ENCODE measurements at regions not wholly inside any gene's neighbourhood (a gene's known extent, or its start where the extent isn't known, plus 50 kb on each side); places are given as distances from the start of the nearest gene placed in this dataset.

DNA sequence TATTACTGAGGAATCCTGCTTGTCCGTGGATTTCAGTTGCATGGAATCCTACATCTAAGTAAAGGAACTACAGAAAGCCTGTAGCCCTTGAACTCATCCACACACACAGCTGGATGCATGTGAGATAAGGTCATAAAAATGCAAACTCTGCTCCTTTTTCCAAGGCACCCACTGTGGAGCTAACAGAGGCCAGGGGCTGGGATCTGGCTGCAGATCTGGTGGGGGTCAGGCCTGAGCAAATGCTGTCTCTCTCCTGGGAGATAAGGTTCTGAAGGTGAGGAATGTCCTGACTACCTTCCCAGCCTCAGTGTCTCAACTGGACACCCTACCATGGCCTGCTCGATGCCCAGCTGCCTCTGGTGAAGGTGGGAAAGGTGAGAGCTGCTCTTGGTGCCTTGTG lies 321.5 kb downstream of the LRFN2 start:
- no peak for DNase-seq

DNA sequence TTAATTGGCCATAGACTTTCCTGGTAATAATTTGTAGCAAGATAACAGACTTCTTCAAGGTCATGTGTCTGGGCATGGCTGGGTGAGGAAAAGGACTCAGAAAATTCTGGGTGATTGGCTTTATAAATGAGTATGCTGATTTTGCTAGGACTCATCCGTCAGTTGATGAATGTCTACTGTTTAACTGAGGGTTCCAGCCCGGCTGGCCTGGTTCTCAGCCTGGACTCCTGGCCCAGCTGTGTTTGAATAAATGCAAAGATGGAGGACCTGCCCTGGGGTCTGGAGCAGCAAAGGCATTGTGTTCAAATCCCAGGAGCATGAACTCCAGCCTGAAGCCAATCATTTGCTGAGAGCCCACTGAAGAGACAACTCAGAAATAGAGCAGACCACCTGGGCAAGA lies 323.2 kb downstream of the LRFN2 start:
- no peak for DNase-seq

DNA sequence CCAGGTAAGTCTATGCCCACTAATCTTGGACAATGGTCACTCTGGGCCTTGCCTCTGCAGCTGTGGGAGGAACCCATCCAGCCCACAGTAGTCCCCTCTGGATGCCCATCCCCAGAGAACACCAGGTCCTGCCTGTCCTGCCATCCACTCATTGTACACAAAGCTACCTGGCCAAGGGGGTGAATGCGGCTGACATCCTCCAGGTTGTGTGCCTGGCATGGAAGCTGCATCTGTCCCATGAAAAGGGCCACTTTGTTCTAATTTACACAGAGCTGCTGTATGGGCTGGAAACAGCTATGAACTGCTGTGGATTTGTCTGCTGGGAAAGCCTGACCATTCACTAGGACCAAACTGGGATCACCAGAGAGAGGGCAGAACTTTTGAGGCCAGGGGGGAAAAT lies 324.8 kb downstream of the LRFN2 start:
- DNase-seq = no peak

DNA sequence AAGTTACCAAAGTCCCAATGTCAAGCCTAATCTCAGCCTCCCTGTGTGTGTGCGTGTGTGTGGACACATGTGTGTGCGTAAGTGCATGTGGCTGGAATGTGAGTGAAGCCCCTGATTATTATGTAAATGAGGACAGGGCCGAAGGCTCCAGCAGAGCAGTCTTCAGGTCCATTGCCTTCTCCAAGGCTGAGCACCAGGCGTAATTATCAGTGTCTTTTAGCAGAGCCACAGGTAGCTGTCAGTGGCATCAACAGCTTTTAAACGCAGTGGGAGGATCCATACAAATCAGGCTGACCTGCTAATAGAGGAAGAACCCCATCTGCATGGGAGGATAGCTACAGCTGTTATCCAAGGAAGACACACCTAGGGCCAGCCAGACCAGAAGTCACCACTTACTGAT lies 324.3 kb upstream of the MOCS1 start:
- no peak for DNase-seq

DNA sequence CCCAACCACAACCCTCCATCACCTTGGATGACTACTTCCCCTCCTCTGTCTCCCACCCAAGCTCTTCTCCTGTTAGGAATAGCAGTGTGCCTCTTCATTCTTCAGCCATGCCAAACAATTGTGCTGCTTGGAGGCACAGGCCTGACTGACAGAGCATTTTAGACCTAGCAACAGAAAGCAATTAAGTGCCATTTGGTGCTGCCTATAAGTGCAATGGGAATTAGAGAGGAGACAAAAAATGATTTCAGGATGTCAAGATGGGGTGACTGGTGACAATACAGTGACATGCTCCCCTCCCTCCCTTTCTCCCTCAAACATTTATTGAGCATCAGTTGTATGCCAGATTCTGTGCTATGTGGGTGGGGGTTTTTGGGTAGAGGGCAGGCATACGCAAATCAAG lies 322.6 kb upstream of the MOCS1 start:
- DNase-seq = no peak

DNA sequence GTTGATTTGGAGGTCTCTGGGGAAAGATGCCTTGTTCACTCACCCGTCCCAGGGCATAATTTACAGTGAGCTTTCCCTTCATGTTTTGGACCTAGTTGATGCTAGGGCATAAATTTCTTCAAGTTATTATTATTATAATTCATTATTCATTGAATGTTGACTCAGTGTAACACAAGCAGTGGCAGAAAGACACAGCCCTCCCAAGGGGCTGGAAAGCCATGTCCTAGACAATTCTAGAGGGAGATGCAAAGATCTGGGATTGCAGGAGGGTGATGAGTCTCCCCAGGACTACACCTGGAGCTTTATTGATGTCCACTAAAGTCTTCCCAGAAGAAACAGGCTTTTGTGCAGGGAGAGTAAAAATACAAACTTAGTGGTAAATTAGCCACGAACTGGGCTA lies 322.0 kb upstream of the MOCS1 start:
- no peak for DNase-seq

DNA sequence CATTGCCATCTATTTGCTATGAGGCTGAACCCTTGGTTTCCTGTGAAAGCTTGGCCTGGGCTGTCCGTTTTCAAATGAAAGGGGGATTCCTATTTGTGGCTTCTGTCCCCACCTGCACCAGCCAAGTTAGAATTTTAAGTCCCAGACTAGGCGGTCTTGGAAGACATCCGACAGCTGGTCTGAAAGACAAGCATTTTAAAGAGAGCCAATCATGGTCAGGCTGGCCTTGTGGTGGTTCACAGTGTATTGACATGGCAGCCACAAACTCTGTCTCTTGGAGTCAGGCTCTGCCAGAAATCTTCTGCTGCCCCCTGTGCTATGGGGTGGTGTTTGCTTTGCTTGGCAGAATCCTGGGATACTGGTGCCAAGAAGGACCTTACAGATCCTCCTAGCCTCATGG lies 319.2 kb upstream of the MOCS1 start:
- DNase-seq = no peak

DNA sequence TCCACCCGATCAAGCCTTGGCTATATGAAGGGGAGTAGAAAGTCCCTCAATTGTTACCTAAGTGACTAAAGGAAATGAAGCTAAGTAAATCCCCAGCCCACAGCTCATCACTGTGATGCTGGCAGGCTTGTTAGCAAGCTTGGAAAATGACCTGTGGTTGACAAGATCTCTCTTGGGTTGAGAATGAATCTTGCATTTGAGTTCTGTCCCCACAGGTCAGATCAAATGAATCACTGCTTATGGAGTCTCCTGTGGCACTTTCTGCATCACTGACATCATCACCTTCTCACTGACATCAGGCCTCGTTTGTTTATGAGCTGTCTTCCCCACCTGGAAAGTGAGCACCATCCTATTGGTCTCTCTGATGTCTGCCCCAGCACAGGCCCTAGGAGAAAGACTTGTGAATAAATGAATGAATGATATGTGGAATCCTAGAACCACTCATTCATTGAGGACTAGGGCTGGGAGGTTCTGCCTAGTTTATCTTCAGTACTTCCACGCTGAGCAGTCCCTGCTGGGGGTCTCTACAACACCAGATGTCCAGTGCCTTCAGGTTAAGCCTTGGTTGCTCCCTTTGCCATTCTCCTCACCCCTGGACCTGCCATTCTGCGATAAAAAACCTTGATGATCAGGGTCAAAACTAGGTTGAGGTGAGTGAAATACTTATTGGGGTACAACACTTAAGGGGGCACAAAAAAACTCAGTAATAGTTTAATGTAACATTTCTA lies 318.4 kb upstream of the MOCS1 start:
- no peak for DNase-seq

DNA sequence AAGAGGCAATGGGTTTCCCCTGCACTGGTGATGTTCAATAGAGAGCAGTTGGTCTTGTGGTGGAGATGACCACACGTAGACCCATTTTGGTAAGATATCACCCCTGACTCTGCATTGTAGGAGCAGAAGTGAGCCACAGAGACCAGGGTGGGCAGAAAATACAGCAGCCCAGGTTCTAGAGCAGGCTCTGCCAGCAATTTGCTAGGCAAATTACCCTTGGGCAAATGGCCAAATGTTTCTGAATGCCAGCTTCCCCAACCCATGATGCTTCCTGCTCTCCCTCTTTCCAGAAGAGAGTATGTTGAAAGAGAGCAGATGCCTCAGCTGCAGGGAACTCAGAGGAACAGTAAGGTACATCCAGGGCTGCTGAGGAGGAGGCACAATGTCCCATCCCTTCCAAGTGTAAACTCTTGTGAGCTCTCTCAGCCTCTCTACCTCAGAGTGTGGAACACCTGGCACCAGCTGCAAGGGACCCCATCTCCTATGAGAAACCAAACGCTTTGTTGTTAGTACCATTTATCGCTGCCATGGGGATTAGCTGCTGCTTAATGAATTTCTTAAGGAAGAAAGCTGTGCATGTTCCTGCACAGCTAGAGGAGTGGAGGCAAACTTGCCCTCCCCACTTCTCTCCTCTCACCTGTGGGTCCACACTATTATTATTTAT lies 317.5 kb upstream of the MOCS1 start:
- DNase-seq = peak; percentile 87

DNA sequence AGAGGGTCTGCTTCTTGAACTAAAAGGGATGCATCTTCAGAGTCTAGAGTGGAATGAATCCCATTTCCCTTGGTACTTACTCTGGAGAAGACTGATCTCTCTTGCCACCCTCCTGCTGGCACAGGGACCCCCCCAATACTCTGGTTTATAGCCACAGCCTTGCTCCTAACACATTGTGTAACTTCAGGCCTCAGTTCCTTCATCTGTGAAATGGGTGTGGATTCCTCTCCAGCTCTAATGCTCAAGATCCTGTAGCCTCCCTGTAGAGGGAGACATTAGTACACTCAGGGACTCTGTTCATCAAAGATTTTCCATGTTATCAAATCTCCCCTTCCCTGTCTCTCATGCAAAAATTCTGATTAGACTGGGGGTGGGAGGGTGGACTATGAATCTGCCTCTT lies 315.7 kb upstream of the MOCS1 start:
- no peak for DNase-seq

DNA sequence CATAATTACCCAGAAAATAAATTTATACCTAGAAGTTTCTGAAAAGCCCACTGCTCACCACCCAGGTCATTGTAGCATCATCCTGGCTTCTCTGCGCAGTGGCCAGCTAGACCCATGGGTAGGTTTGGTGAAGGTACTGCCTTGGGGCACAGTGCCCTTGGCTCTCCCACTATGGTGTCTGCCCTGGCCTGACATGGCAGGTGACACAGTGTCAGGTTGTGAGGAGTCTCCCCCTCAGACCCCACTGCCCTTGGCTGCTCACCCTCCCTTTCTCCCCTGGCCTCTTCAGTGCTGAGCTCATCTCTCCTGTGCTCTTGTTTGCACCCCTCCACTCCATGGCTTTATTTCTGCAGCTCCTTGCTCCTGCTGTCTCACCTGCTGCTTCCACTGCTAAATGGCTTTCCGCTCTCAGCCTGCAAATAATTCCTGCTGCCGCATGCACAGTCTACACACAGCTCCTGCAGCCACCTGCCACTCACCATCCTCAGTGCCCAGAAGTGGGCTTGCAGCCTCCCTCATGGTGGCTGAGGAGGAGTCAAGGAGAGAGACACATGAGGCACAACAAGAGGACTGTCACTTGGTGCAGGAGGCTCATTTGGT lies 313.4 kb upstream of the MOCS1 start:
- no peak for DNase-seq

DNA sequence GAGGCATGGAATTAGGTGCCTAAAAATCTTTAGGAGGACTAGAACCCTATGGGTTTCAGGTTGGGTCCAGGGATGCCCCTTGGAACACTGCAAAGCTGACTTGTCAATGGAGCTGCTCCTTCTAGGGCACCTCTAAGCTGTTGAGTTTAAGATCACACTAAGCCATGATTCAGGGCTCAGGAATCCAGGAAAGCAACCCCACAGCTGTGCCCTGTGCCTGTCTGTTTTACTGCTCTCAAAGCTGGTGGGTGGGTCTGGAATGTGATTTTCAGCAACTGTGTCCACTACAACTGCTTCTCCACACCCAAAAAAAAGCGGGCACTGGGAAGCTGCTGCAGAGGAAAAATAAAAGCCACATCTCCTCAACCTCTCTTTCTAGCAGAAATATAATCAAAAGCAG lies 310.4 kb upstream of the MOCS1 start:
- DNase-seq = no peak

DNA sequence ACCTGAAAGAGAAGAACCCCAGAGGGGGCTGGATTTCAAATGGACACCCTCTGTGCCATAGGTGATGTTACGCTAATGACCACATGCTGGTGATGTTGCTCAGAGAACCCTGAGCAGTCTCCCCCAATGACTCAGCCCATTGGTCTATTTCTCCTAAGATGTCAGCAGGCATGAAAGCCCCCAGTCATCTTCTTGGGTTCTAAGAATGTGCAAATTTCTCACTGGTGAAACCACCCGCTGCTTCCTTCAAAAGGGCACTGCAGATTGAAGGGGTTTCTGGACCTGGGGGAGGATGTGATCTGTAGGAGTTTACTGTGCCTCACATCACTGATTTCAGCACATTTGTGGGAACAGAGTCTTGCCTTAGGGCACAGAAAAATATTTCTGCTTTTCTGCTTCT lies 298.4 kb upstream of the MOCS1 start:
- DNase-seq = no peak

DNA sequence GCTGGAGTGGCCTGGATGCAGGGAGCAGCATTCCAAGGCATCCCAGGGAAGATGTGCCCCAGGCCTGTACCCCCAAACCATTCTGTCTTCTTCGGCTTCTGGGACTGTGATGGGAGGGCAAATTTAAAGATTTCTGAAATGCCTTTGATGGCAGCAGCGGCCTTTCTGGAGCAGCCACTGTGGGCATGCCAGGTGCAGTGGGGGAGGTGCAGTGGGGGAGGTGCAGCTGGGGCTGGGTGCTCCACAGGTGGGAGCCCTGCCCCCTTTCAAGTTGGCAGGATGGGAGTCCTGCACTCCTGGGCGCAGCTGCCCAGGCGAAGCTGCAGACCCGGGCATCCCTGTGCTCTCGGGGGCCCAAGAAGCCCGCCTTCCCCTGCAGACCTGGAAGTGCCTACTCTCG lies 293.5 kb upstream of the MOCS1 start:
- no peak for DNase-seq

DNA sequence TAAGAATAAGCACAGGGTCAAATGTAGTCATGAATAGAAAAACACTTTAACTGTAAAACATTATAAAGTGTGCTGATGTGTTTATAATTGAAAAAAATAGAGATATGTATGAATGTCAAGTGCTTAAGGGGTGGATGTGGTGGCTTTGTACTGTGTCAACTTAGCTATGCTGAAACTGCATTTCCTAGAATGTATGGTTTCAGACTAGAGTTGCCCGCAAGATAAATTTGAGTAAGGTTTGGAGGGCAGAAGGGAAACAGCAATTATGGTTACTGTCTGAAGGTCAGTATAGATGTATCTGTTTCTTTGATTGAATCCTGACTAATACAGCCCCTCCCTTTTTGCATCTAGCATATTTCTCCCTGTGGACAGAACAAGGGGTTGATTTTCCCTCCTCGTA lies 288.1 kb upstream of the MOCS1 start:
- no peak for DNase-seq

DNA sequence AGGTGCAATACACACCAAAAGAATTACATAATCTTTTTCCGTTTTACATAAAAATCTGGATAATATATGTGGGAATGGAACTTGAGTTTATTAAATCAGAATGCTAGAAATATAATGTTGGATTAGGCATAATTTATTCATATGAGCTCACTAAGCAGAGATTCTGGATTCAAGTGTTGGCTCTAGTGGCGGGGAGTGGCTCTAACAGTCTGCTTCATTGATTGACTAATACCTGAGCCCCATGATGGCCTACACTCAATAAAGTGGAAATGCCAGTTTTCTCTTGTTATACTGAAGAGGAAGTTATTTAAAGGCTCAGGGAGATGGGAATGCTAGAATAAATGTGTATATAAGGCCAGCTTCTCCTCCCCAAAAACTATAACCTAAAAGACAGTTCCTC lies 285.5 kb upstream of the MOCS1 start:
- no peak for DNase-seq

DNA sequence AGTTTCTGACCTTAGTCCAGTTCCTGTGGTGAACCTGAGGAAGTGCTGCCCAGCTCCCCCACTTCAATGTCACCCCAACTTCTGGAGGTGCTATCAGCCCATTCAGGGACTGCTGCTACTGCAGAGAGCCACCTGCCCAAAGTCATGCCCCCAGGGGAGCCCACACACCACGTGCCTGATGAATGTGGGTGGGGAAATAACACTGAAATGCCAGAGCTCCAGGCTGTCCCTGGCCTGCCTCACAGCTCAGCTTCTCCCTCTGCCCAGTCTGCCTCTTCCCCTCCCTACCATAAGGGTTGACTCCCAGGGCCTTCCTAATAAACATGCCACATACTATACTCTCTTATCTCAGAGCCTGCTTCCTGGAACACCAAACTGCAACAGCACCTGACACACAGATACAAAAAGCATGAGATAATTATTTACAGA lies 276.4 kb upstream of the MOCS1 start:
- DNase-seq = peak; percentile 40

DNA sequence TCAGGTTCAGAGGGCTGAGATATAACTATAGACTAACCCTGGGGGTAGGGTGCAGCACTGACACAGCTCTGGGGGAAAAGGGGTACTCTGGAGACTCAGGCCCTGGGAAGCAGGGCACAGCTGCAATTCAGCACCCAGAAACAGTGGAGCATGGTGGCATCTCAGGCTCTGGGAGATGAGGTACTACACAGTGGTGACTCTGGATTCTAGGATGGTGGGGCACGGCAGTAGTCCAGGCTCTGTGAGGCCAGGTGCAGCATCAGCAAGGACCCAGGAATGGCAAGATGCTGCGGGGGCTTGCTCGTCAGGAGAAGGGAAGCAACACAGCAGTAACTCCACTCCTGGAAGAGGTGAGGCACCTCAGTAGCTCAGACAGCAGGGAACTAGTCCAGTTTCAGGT lies 271.5 kb upstream of the MOCS1 start:
- DNase-seq = no peak

DNA sequence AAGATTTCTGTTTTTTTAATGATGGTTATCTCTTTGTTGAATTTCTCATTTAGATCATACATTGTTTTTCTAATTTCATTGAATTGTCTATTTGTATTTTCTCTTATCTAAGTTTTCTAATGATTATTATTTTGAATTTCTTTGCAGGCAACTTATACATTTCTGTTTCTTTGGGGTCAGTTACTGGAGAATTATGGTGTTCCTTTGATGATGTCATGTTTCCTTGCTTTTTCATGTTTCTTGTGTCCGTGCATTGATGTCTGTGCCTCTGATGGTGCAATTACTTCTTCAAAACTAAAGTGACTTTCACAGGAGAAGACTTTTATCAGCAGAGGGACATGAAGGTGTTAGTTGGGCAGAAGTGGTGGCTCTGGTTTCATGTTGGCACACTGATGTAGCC lies 270.7 kb upstream of the MOCS1 start:
- no peak for DNase-seq

DNA sequence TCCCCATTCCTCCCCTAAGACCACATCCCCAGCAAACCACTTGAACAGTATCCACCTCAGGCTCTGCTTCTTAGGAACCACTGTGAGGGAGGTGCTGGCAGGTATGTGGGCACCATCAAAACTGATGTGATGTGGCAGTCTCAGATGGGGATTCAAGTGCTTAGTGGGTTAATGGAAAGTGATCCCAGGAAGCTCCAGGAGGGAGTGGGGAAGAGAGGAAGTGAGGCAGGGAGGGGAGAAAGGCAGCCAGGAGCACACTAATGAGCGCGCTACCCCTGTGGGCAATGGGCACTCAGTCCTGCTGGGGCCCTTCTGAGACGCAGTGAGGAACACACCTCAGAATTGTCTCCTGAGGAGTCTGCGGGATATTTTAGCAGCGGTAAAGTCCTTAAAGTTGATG lies 263.1 kb upstream of the MOCS1 start:
- DNase-seq = no peak

DNA sequence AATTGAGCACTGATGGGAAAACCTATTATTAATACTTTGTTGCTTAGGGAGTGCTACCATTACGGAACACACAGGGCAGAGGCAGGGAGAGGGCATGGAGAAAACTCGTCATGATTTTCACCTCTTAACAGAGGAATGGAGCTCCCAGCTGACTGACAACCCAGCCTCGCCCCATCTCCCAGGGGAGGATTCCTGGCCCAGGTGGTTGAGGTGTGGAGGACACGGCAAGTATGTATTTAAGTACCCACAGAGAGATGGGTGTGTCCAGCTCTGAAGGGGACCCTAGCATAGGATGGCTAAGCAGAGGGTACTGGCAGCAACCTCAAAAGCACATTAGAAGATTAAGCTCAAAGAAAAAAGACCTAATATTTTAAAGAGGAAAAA lies 261.9 kb upstream of the MOCS1 start:
- no peak for DNase-seq

DNA sequence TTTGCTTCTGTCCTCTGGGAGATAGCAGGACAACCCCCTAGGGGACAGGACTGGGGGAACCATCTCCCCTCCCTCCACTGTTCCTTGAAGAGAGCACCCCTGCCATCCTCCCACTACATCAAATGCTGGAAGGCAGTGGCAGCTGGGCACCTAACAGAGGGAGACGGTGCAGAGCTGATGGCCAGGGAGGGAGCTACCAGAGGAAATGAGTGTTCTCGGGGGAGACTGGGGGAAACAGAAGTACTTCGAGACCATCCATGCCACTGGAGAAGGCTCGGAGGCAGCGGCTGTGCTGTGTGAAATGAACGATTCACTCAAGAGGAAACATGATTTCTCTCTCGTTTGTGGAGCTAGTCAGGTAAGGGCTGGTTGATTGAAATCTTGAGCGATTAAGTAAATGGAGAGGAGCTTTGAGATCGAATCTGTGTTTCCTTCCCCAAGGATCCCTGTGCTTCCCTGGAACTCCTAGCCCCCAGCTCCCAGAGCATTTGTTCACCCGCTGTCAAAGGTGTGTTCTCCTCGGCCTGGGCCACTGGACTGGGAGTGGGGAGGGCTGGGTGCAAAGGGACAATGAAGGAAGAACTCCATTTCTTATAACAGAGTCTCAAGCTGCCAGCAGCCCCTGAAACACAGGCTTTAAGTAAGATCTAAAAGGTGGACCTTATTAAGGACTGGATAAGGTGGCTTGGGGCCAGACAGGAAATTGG lies 261.3 kb upstream of the MOCS1 start:
- DNase-seq = no peak

DNA sequence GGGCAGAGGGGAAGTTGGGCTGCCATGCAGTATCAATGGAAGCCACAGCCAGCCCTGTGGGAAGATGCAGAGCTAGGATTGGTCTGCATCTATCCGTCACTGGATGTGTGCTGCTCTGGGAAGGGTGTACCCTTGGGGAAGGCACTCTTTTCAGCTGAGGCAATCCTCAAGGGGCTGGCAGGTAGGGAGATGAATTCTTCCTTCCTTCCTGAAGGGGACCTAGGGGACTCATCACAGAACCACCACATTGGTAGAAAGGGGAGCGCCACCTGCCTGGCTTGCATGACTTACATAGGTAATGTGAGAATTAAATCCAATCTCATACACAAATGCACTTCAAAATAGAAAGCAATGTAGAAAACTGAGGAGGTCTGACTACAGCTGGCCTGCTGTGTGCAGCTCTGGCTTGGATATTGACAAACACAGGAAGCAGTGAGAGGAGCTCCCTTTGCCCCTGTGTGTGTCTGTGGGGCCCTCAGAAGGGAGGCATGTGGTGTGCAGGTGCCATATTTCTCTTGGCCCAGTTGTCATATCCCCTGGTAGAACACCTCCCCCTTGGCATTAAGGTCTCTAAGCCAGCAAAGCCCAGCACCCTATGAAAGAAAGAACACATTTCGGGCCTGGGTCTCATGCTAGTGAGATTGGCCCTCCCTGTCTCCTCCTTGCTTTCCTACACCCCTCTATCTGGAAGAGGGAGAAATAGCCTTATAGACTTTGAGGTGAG lies 260.3 kb upstream of the MOCS1 start:
- no peak for DNase-seq
